BJ (cell line): ENCODE measurements at regions not wholly inside any gene's neighbourhood (a gene's known extent, or its start where the extent isn't known, plus 50 kb on each side); places are given as distances from the start of the nearest gene placed in this dataset.
"Not testable (repeated sequence)": the region's sequence is repeated elsewhere in the genome, so short reads cannot be mapped to it uniquely, and the experiment has no call there.

Experiments used
- CTCF ChIA-PET: fragments of 350-600 bp; formaldehyde crosslinking; extraction: SDS; loops from one replicate; lab custom pipeline; 2021; ENCODE audit warnings: antibody characterized with exemption, inconsistent platforms; lab: Yijun Ruan, JAX
- POLR2A ChIA-PET: fragments of 300-600 bp; sonication (Branson Sonifier 250); formaldehyde crosslinking; extraction: SDS; loops from one replicate; lab custom pipeline; 2021; ENCODE audit warnings: antibody characterized with exemption; lab: Charles Lee
- DNase-seq: peaks from one replicate; pipeline ENCODE4 v3.0.0-alpha.2; 2011; ENCODE audit warnings: low read depth
- H3K27me3 ChIP-seq: 2 replicates; pipeline ENCODE4 v1.6.0; 2011; ENCODE audit warnings: low read length; ENCODE audit not compliant: control insufficient read depth, insufficient read depth
- H3K36me3 ChIP-seq: 2 replicates; pipeline ENCODE4 v1.5.1; 2011; ENCODE audit warnings: low read length; ENCODE audit not compliant: control insufficient read depth, insufficient read depth
- H3K4me3 ChIP-seq: 2 replicates; pipeline ENCODE4 v1.5.1; 2011; ENCODE audit warnings: low read depth, mild to moderate bottlenecking, control low read depth, low read length
- CTCF ChIP-seq: IDR thresholded peaks from 2 replicates; pipeline ENCODE4 v1.5.1; 2011; ENCODE audit warnings: low read depth, mild to moderate bottlenecking, control low read depth, inconsistent platforms, low read length, moderate library complexity; ENCODE audit not compliant: insufficient read depth

GRCh38 chr4:179664430-179665027 lies 2222.3 kb upstream of the AGA start:
- DNase-seq = no peak
- TF ChIP-seq CTCF = no peak
- ChIA-PET POLR2A (no interaction called here), CTCF (no interaction called here)
- no peaks in the 10 kb centered on the region for H3K27me3 ChIP-seq
- no peaks in the 10 kb centered on the region for H3K36me3 ChIP-seq
- no peak overlapping the region for H3K4me3 ChIP-seq

- ChIA-PET POLR2A (no interaction called here), CTCF (no interaction called here)
- H3K4me3 ChIP-seq = no peak overlapping the region
- DNase-seq = no peak
- TF ChIP-seq CTCF = no peak
- no peaks in the 10 kb centered on the region for H3K36me3 ChIP-seq
- no peaks in the 10 kb centered on the region for H3K27me3 ChIP-seq
Measured at GRCh38 chr4:179666226-179666625, 2224.0 kb upstream of the AGA start.

GRCh38 chr4:179671609-179672008 lies 2229.4 kb upstream of the AGA start:
- no peaks in the 10 kb centered on the region for H3K27me3 ChIP-seq
- ChIA-PET POLR2A (no interaction called here), CTCF (no interaction called here)
- TF ChIP-seq CTCF = no peak
- H3K4me3 ChIP-seq = no peak overlapping the region
- no peaks in the 10 kb centered on the region for H3K36me3 ChIP-seq
- DNase-seq = no peak

GRCh38 chr4:179678093-179678814 lies 2236.0 kb upstream of the AGA start:
- CTCF ChIA-PET = interaction anchor here (0.6 kb wide), 1 partner anchor 1144 kb away, joined by 3 read pairs; no protein-coding TSS in a partner anchor
- H3K27me3 ChIP-seq = no peaks in the 10 kb centered on the region
- no peak for DNase-seq
- no peaks in the 10 kb centered on the region for H3K36me3 ChIP-seq
- TF ChIP-seq CTCF = no peak
- POLR2A ChIA-PET = no interaction called here
- no peak overlapping the region for H3K4me3 ChIP-seq

GRCh38 chr4:179683661-179684060 lies 2241.4 kb upstream of the AGA start:
- DNase-seq, H3K27me3 ChIP-seq, POLR2A ChIA-PET, CTCF ChIA-PET, H3K36me3 ChIP-seq, H3K4me3 ChIP-seq: not testable (repeated sequence)
